WTC11 (cell line): ENCODE measurements at regions not wholly inside any gene's neighbourhood (a gene's known extent, or its start where the extent isn't known, plus 50 kb on each side); places are given as distances from the start of the nearest gene placed in this dataset.

Experiments used
- AR ChIP-seq: fragments of 250-450 bp; sonication (Bioruptor Pico); IDR thresholded peaks from 2 replicates; pipeline ENCODE4 v1.9.0; 2021; ENCODE audit warnings: mild to moderate bottlenecking
- CBFB ChIP-seq: sonication (generic); formaldehyde crosslinking; IDR thresholded peaks from 2 replicates; pipeline ENCODE4 v1.8.1; 2022; ENCODE audit warnings: mild to moderate bottlenecking, low read depth, missing genetic modification reagents
- CREB1 ChIP-seq: sonication (generic); formaldehyde crosslinking; IDR thresholded peaks from 2 replicates; pipeline ENCODE4 v1.8.0; 2023; ENCODE audit warnings: mild to moderate bottlenecking, missing genetic modification reagents
- E2F4 ChIP-seq: sonication (generic); formaldehyde crosslinking; IDR thresholded peaks from 2 replicates; pipeline ENCODE4 v1.8.1; 2022; ENCODE audit warnings: low read depth, mild to moderate bottlenecking, moderate library complexity, missing genetic modification reagents, borderline replicate concordance
- ELF4 ChIP-seq: sonication (generic); formaldehyde crosslinking; IDR thresholded peaks from 2 replicates; pipeline ENCODE4 v1.8.1; 2022; ENCODE audit warnings: low read depth, mild to moderate bottlenecking, moderate library complexity, missing genetic modification reagents
- JUN ChIP-seq: sonication (generic); formaldehyde crosslinking; IDR thresholded peaks from 2 replicates; pipeline ENCODE4 v1.8.0; 2023; ENCODE audit warnings: mild to moderate bottlenecking, missing genetic modification reagents
- USF1 ChIP-seq: sonication (generic); formaldehyde crosslinking; IDR thresholded peaks from 2 replicates; pipeline ENCODE4 v1.8.0; 2022; ENCODE audit warnings: mild to moderate bottlenecking, missing genetic modification reagents
- ZNF232 ChIP-seq: sonication (generic); formaldehyde crosslinking; IDR thresholded peaks from 2 replicates; pipeline ENCODE4 v1.8.0; 2022; ENCODE audit warnings: mild to moderate bottlenecking, missing genetic modification reagents
- ZNF317 ChIP-seq: sonication (generic); formaldehyde crosslinking; IDR thresholded peaks from 2 replicates; pipeline ENCODE4 v1.8.1; 2023; ENCODE audit warnings: low read depth, mild to moderate bottlenecking, moderate library complexity, missing genetic modification reagents, borderline replicate concordance
- ZNF512 ChIP-seq: sonication (generic); formaldehyde crosslinking; IDR thresholded peaks from 2 replicates; pipeline ENCODE4 v1.8.1; 2022; ENCODE audit warnings: missing genetic modification reagents, borderline replicate concordance
- TF ChIP-seq, protein P1 (sequence below): fragments of 200-600 bp; IDR thresholded peaks from 2 replicates; pipeline ENCODE4 v1.8.0; 2022; ENCODE audit warnings: antibody characterized with exemption

GRCh38 chr6:134774201-134774638 is 175.7 kb downstream of the ALDH8A1 start:
- TF ChIP-seq, protein P1, sequence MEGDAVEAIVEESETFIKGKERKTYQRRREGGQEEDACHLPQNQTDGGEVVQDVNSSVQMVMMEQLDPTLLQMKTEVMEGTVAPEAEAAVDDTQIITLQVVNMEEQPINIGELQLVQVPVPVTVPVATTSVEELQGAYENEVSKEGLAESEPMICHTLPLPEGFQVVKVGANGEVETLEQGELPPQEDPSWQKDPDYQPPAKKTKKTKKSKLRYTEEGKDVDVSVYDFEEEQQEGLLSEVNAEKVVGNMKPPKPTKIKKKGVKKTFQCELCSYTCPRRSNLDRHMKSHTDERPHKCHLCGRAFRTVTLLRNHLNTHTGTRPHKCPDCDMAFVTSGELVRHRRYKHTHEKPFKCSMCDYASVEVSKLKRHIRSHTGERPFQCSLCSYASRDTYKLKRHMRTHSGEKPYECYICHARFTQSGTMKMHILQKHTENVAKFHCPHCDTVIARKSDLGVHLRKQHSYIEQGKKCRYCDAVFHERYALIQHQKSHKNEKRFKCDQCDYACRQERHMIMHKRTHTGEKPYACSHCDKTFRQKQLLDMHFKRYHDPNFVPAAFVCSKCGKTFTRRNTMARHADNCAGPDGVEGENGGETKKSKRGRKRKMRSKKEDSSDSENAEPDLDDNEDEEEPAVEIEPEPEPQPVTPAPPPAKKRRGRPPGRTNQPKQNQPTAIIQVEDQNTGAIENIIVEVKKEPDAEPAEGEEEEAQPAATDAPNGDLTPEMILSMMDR, result no peak
- TF ChIP-seq JUN (CRISPR knock-in tag) (no peak), ZNF317 (no peak), CBFB (no peak), E2F4 (no peak), AR (CRISPR knock-in tag) (no peak), ZNF512 (CRISPR knock-in tag) (no peak), ELF4 (no peak), ZNF232 (no peak), USF1 (CRISPR knock-in tag) (no peak), CREB1 (CRISPR knock-in tag) (no peak)
